A673 (cell line): ENCODE measurements at regions not wholly inside any gene's neighbourhood (a gene's known extent, or its start where the extent isn't known, plus 50 kb on each side); places are given as distances from the start of the nearest gene placed in this dataset.
"Not testable (repeated sequence)": the region's sequence is repeated elsewhere in the genome, so short reads cannot be mapped to it uniquely, and the experiment has no call there.

Experiments
- BruUV-seq: library from RNA; stranded (reverse); fragments of 400-500 nt; replicated peaks from 2 replicates; lab custom pipeline; 2021; lab: Mats Ljungman, UMichigan
- CTCF ChIA-PET: fragments of 300-600 bp; sonication (Branson Sonifier 250); formaldehyde crosslinking; loops from one replicate; lab custom pipeline; 2022; ENCODE audit warnings: antibody characterized with exemption; lab: Charles Lee
- POLR2A ChIA-PET: fragments of 300-600 bp; sonication (Branson Sonifier 250); formaldehyde crosslinking; loops from one replicate; lab custom pipeline; 2022; ENCODE audit warnings: antibody characterized with exemption; ENCODE audit not compliant: low non-redundant PET; lab: Charles Lee
- DNase-seq: peaks from one replicate; pipeline ENCODE4 v3.0.0-alpha.2; 2015; ENCODE audit warnings: low spot score
- H3K27ac ChIP-seq: fragments of 200-600 bp; sonication (generic); 2 replicates; pipeline ENCODE4 v1.5.1; 2016; ENCODE audit warnings: mixed run types, low read depth, mild to moderate bottlenecking, mixed read lengths, antibody characterized with exemption, low read length; ENCODE audit not compliant: poor library complexity, severe bottlenecking
- H3K27me3 ChIP-seq: fragments of 200-600 bp; sonication (generic); replicated peaks from 2 replicates; pipeline ENCODE4 v1.6.1; 2017; ENCODE audit warnings: mixed run types, low read depth, mild to moderate bottlenecking, mixed read lengths, antibody characterized with exemption, low read length; ENCODE audit not compliant: insufficient read depth, poor library complexity
- H3K36me3 ChIP-seq: fragments of 200-600 bp; sonication (generic); 2 replicates; pipeline ENCODE4 v1.6.1; 2016; ENCODE audit warnings: mixed run types, mild to moderate bottlenecking, mixed read lengths, antibody characterized with exemption, low read length; ENCODE audit not compliant: insufficient read depth, poor library complexity, severe bottlenecking
- H3K4me1 ChIP-seq: fragments of 200-600 bp; sonication (generic); 2 replicates; pipeline ENCODE4 v1.6.1; 2017; ENCODE audit warnings: mixed run types, mild to moderate bottlenecking, mixed read lengths, antibody characterized with exemption, low read length; ENCODE audit not compliant: insufficient read depth, poor library complexity, severe bottlenecking
- H3K4me3 ChIP-seq: fragments of 200-600 bp; sonication (generic); 2 replicates; pipeline ENCODE4 v1.5.1; 2016; ENCODE audit warnings: low read depth, mixed run types, mild to moderate bottlenecking, mixed read lengths, low read length; ENCODE audit not compliant: poor library complexity, severe bottlenecking
- H3K9me3 ChIP-seq: fragments of 200-600 bp; sonication (generic); 2 replicates; pipeline ENCODE4 v1.6.1; 2016; ENCODE audit warnings: mixed run types, low read depth, mild to moderate bottlenecking, mixed read lengths, antibody characterized with exemption, low read length; ENCODE audit not compliant: poor library complexity, severe bottlenecking
- CTCF ChIP-seq: fragments of 300-800, 200-600 bp; sonication (generic); conservative IDR thresholded peaks from 2 replicates; pipeline ENCODE4 v1.5.1; 2017; ENCODE audit warnings: low read depth, mild to moderate bottlenecking, antibody characterized with exemption, low read length, moderate library complexity, mixed read lengths
- EZH2 ChIP-seq: fragments of 200-600 bp; sonication (generic); IDR thresholded peaks from 2 replicates; pipeline ENCODE4 v1.6.1; 2017; ENCODE audit warnings: borderline replicate concordance, low read depth, mild to moderate bottlenecking, mixed read lengths, antibody characterized with exemption, low read length; ENCODE audit not compliant: poor library complexity, severe bottlenecking
- intact Hi-C: fragments of 100-400 bp; cut with micrococcal nuclease; formaldehyde crosslinking; loops from one replicate; pipeline ENCODE4 v1.10.0; 2022; ENCODE audit not compliant: unreplicated experiment

GRCh38 chr1:38727684-38728584 is 131.6 kb downstream of the RRAGC start:
- TF ChIP-seq CTCF = no peak
- TF ChIP-seq EZH2 = no peak
- Histone ChIP-seq H3K36me3 (no peaks in the 10 kb centered on the region), H3K4me3 (peak overlapping the region; percentile 14), H3K9me3 (no peaks in the 10 kb centered on the region), H3K27ac (peak overlapping the region; percentile 96), H3K4me1 (peaks cover 63% of the 10 kb centered on the region), H3K27me3 (no peaks in the 10 kb centered on the region)
- ChIA-PET CTCF (interaction anchor here (0.7 to 0.9 kb wide), 2 partner anchors 55 to 216 kb away, joined by 4 read pairs; no protein-coding TSS in a partner anchor), POLR2A (interaction anchor here (0.6 to 0.9 kb wide), 7 partner anchors 14 to 731 kb away, joined by 3 to 7 read pairs (median 3); no protein-coding TSS in a partner anchor)
- no TSS peak for BruUV-seq
- DNase-seq = peak; percentile 100
- intact Hi-C loops = loop anchor here (2.0 to 5.0 kb wide), 5 partner anchors 89 to 681 kb away; partner anchors contain the start of gene POU3F1

GRCh38 chr1:38725321-38725961 is 134.1 kb downstream of the RRAGC start:
- H3K4me3 ChIP-seq, CTCF ChIA-PET, H3K27me3 ChIP-seq, DNase-seq, BruUV-seq, H3K36me3 ChIP-seq, H3K9me3 ChIP-seq: not testable (repeated sequence)
- peaks cover 59% of the 10 kb centered on the region for H3K4me1 ChIP-seq
- POLR2A ChIA-PET = interaction anchor here (0.7 kb wide), 1 partner anchor 88 kb away, joined by 4 read pairs; no protein-coding TSS in a partner anchor
- intact Hi-C loops = loop anchor here (5.0 kb wide), 4 partner anchors 92 to 678 kb away; partner anchors contain the start of gene POU3F1
- H3K27ac ChIP-seq = peak overlapping the region; percentile 96

GRCh38 chr1:38724160-38725131 is 135.1 kb downstream of the RRAGC start:
- ChIA-PET POLR2A (interaction anchor here (0.7 kb wide), 1 partner anchor 89 kb away, joined by 4 read pairs; no protein-coding TSS in a partner anchor), CTCF (no interaction called here)
- H3K4me3 ChIP-seq = no peak overlapping the region
- TF ChIP-seq EZH2 = no peak
- DNase-seq = peak; percentile 68
- no TSS peak for BruUV-seq
- intact Hi-C loops = loop anchor here (5.0 kb wide), 4 partner anchors 93 to 677 kb away; partner anchors contain the start of gene POU3F1
- no peaks in the 10 kb centered on the region for H3K27me3 ChIP-seq
- peaks cover 50% of the 10 kb centered on the region for H3K4me1 ChIP-seq
- H3K9me3 ChIP-seq = no peaks in the 10 kb centered on the region
- H3K36me3 ChIP-seq = no peaks in the 10 kb centered on the region
- H3K27ac ChIP-seq = peak overlapping the region; percentile 14
